Kidney epithelial cell (primary cell): ENCODE measurements at regions not wholly inside any gene's neighbourhood (a gene's known extent, or its start where the extent isn't known, plus 50 kb on each side); places are given as distances from the start of the nearest gene placed in this dataset.

Source experiments
- DNase-seq: peaks from one replicate; pipeline ENCODE4 v3.0.0-alpha.2; 2010; ENCODE audit warnings: low read depth
- H3K27me3 ChIP-seq: 2 replicates; pipeline ENCODE4 v1.6.0; 2011; ENCODE audit warnings: low read length; ENCODE audit not compliant: control insufficient read depth, insufficient read depth
- H3K36me3 ChIP-seq: 2 replicates; pipeline ENCODE4 v1.5.1; 2011; ENCODE audit warnings: low read length; ENCODE audit not compliant: control insufficient read depth, insufficient read depth
- H3K4me3 ChIP-seq: 2 replicates; pipeline ENCODE4 v1.5.1; 2011; ENCODE audit warnings: low read depth, mild to moderate bottlenecking, control low read depth, low read length
- TF ChIP-seq, protein P1 (sequence below): IDR thresholded peaks from 2 replicates; pipeline ENCODE4 v1.5.1; 2011; ENCODE audit warnings: mild to moderate bottlenecking, moderate library complexity, low read length, control low read depth, inconsistent platforms; ENCODE audit not compliant: insufficient read depth, poor library complexity, severe bottlenecking

DNA sequence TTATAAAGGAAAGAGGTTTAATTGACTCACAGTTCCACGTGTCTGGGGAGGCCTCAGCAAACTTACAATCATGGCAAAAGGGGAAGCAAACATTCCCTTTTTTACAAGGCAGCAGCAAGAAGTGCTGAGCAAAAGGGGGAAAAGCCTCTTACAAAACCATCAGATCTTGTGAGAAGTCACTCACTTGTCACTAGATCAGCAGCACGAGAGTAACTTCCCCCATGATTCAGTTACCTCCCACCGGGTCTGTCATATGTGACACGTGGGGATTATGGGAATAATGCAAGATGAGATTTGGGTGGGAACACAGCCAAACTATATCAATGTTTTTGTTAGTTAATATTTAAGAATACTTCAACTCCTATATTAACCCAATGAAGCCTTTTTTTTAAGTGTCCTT is 275.2 kb upstream of the CDH9 start:
- H3K4me3 ChIP-seq = no peak overlapping the region
- H3K36me3 ChIP-seq = no peaks in the 10 kb centered on the region
- DNase-seq = no peak
- no peaks in the 10 kb centered on the region for H3K27me3 ChIP-seq
- TF ChIP-seq, protein P1, sequence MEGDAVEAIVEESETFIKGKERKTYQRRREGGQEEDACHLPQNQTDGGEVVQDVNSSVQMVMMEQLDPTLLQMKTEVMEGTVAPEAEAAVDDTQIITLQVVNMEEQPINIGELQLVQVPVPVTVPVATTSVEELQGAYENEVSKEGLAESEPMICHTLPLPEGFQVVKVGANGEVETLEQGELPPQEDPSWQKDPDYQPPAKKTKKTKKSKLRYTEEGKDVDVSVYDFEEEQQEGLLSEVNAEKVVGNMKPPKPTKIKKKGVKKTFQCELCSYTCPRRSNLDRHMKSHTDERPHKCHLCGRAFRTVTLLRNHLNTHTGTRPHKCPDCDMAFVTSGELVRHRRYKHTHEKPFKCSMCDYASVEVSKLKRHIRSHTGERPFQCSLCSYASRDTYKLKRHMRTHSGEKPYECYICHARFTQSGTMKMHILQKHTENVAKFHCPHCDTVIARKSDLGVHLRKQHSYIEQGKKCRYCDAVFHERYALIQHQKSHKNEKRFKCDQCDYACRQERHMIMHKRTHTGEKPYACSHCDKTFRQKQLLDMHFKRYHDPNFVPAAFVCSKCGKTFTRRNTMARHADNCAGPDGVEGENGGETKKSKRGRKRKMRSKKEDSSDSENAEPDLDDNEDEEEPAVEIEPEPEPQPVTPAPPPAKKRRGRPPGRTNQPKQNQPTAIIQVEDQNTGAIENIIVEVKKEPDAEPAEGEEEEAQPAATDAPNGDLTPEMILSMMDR = no peak

DNA sequence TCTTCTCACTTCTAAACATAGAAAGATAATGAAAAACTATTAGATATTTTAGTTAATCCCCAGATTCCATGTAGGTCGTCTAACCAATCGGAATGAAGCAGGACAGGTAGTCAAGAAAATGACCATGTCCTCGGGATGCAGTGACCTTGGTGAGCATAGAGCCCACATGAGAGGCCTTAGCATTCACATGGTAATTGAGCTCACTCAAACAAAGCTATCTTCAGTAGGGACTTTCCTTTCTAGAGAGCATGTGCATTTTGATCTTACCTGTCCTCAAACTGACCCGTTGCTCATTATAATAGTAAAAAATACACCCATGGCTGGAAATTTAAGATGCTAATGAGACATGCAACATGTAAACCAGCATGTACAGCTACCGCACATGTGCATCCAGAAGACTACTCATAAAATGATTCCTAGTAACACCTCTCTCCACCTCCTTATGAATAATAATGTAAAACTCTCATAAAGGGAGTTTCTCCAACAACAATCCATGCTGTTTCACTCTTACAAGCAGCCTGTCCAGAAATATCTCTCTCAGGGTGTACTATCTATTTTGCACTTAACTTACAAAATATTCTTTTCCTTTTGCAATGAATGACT is 274.0 kb upstream of the CDH9 start:
- no peak for DNase-seq
- no peaks in the 10 kb centered on the region for H3K27me3 ChIP-seq
- TF ChIP-seq, protein P1 = no peak
- no peaks in the 10 kb centered on the region for H3K36me3 ChIP-seq
- no peak overlapping the region for H3K4me3 ChIP-seq

GRCh38 chr5:27311544-27311943 is 273.2 kb upstream of the CDH9 start:
- Histone ChIP-seq H3K36me3 (no peaks in the 10 kb centered on the region), H3K4me3 (no peak overlapping the region), H3K27me3 (no peaks in the 10 kb centered on the region)
- TF ChIP-seq, protein P1 = no peak
- DNase-seq = no peak

DNA sequence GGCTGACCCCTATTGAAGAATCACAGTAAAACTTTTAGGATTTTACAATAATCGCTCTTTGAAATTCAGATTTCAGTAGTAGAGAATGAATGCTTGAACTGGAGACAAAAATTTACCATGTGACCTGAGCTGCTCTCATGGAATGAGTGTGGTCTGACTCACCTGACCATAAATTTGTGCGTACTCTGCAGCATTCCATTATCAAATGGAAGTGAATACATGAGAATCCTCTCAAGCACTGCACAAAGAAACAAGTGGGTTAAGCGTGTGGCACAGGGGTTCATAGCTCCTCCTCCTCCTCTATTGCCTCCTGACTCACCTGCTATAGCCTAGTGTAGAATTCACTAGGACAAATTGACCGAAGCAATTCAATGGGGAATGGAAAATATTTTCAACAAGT is 269.8 kb upstream of the CDH9 start:
- TF ChIP-seq, protein P1 = no peak
- peak; percentile 57 for DNase-seq
- H3K36me3 ChIP-seq = no peaks in the 10 kb centered on the region
- no peak overlapping the region for H3K4me3 ChIP-seq
- H3K27me3 ChIP-seq = no peaks in the 10 kb centered on the region

DNA sequence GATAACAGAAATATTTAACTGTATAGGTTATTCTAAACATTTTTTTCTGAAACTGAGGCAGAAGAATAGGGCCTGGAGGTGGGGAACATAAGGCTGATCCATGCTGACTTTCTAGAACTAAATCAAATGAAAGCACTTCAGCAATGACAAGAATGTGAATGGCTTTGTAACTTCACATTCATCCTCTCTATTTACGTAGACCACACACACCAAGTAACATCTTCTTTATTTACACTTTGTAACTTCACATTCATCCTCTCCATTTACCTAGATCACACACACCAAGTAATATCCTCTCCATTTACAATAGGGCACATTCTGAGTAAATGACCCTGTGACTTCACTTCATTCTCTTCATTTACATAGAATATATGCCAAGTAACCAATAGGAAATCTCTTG is 251.8 kb upstream of the CDH9 start:
- H3K27me3 ChIP-seq = no peaks in the 10 kb centered on the region
- no peak overlapping the region for H3K4me3 ChIP-seq
- no peaks in the 10 kb centered on the region for H3K36me3 ChIP-seq
- DNase-seq = no peak
- TF ChIP-seq, protein P1 = no peak

DNA sequence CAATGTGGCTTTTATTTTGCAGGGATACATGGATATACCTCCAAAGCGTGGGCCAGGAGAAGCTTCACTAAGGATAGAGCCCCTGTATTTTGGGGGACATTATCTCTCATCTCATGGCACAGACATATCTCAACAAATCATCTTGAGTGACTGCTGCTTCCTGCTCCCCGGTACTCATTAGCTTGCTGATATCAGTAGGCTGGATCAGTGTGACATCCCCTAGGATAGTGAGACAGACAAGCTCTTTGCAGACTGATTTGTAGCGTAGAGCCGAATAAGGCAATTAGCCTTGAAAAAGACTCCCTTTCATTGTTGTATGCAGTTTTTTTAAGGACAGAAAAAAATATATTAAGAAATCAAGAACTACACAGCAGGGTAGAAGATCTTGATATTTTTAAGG is 237.7 kb upstream of the CDH9 start:
- no peak for DNase-seq
- no peaks in the 10 kb centered on the region for H3K27me3 ChIP-seq
- TF ChIP-seq, protein P1 = no peak
- H3K4me3 ChIP-seq = no peak overlapping the region
- H3K36me3 ChIP-seq = no peaks in the 10 kb centered on the region
